ENCODE measurements at regions not wholly inside any gene's neighbourhood (a gene's known extent, or its start where the extent isn't known, plus 50 kb on each side); places are given as distances from the start of the nearest gene placed in this dataset.
"Not testable (repeated sequence)": the region's sequence is repeated elsewhere in the genome, so short reads cannot be mapped to it uniquely, and the experiment has no call there.

GRCh38 chr21:6153154-6153553 is 4368.2 kb upstream of the TPTE start:
- H3K27ac Mint-ChIP-seq; H3K9me3 Mint-ChIP-seq; H3K36me3 Mint-ChIP-seq; DNase-seq (ENCODE audit: low spot score in 2 of 2, unreplicated experiment in 2 of 2); H3K4me1 Mint-ChIP-seq; H3K27me3 Mint-ChIP-seq (ENCODE audit: low read depth); H3K4me3 Mint-ChIP-seq: not testable (repeated sequence)

- not testable (repeated sequence) for H3K27ac Mint-ChIP-seq; DNase-seq (ENCODE audit: low spot score in 2 of 2, unreplicated experiment in 2 of 2); H3K4me3 Mint-ChIP-seq; H3K27me3 Mint-ChIP-seq (ENCODE audit: low read depth); H3K4me1 Mint-ChIP-seq; H3K36me3 Mint-ChIP-seq; H3K9me3 Mint-ChIP-seq
These were observed 4366.7 kb upstream of the TPTE start for GRCh38 chr21:6154524-6155320.

GRCh38 chr21:6156712-6157389 is 4364.5 kb upstream of the TPTE start:
- H3K9me3 Mint-ChIP-seq; H3K36me3 Mint-ChIP-seq; H3K27me3 Mint-ChIP-seq (ENCODE audit: low read depth); H3K4me3 Mint-ChIP-seq; H3K27ac Mint-ChIP-seq; H3K4me1 Mint-ChIP-seq; DNase-seq (ENCODE audit: low spot score in 2 of 2, unreplicated experiment in 2 of 2): not testable (repeated sequence)

- not testable (repeated sequence) for DNase-seq (ENCODE audit: low spot score in 2 of 2, unreplicated experiment in 2 of 2); H3K9me3 Mint-ChIP-seq; H3K4me3 Mint-ChIP-seq; H3K4me1 Mint-ChIP-seq; H3K27me3 Mint-ChIP-seq (ENCODE audit: low read depth); H3K36me3 Mint-ChIP-seq; H3K27ac Mint-ChIP-seq
These were observed 4363.9 kb upstream of the TPTE start for GRCh38 chr21:6157515-6157914.

GRCh38 chr21:6158171-6158570 is 4363.2 kb upstream of the TPTE start:
- not testable (repeated sequence) for H3K36me3 Mint-ChIP-seq; H3K27me3 Mint-ChIP-seq (ENCODE audit: low read depth); H3K4me3 Mint-ChIP-seq; DNase-seq (ENCODE audit: low spot score in 2 of 2, unreplicated experiment in 2 of 2); H3K27ac Mint-ChIP-seq; H3K4me1 Mint-ChIP-seq; H3K9me3 Mint-ChIP-seq

Measured in mesothelial cell of epicardium (in vitro differentiated cells).